ENCODE measurements at regions not wholly inside any gene's neighbourhood (a gene's known extent, or its start where the extent isn't known, plus 50 kb on each side); places are given as distances from the start of the nearest gene placed in this dataset.

DNA sequence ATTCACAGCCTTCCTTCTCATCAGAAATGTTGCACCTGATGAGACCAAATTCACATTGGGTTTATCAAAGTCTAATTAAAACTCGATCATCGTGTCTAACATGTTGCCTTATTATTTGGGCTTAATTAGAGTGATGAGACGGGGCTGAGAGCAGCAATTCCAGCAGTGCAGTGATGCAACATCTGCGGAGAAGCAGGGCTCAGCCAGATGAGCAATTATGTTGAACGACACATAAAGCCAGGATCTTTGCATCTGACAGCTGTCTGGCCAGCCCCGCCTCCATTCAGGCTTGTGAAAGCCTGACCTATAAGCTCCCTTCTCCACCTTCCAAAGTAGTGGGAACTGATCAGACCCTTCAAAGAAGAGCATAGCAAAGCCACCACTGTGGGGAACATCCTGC is 109.8 kb downstream of the C1orf94 start:
- peaks cover 2% of the 10 kb centered on the region for H3K27me3 Mint-ChIP-seq (ENCODE audit: insufficient read depth, unreplicated experiment)
- no peaks in the 10 kb centered on the region for H3K27me3 ChIP-seq (replicated peaks; ENCODE audit: control insufficient read depth, insufficient read depth, low read length)
- H3K4me1 ChIP-seq, result no peaks in the 10 kb centered on the region
- ChIA-PET CTCF (no interaction called here), POLR2A (no interaction called here)
- TF ChIP-seq, protein P1, sequence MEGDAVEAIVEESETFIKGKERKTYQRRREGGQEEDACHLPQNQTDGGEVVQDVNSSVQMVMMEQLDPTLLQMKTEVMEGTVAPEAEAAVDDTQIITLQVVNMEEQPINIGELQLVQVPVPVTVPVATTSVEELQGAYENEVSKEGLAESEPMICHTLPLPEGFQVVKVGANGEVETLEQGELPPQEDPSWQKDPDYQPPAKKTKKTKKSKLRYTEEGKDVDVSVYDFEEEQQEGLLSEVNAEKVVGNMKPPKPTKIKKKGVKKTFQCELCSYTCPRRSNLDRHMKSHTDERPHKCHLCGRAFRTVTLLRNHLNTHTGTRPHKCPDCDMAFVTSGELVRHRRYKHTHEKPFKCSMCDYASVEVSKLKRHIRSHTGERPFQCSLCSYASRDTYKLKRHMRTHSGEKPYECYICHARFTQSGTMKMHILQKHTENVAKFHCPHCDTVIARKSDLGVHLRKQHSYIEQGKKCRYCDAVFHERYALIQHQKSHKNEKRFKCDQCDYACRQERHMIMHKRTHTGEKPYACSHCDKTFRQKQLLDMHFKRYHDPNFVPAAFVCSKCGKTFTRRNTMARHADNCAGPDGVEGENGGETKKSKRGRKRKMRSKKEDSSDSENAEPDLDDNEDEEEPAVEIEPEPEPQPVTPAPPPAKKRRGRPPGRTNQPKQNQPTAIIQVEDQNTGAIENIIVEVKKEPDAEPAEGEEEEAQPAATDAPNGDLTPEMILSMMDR (IDR thresholded peaks at IDR 0.05; ENCODE audit: insufficient read depth in 1 of 2, low read depth in 1 of 2, low read length in 1 of 2, severe bottlenecking in 1 of 2, unreplicated experiment in 1 of 2), result no peak
- no peak overlapping the region for H3K4me3 ChIP-seq (ENCODE audit: low read depth, low read length)
- no peak overlapping the region for H3K4me3 Mint-ChIP-seq (ENCODE audit: unreplicated experiment)
- H3K4me1 Mint-ChIP-seq (ENCODE audit: low read depth, unreplicated experiment), result no peaks in the 10 kb centered on the region
- DNase-seq, result no peak
- H3K27ac Mint-ChIP-seq (ENCODE audit: unreplicated experiment), result no peak overlapping the region
- no peaks in the 10 kb centered on the region for H3K9me3 ChIP-seq
- intact Hi-C loops (cut with micrococcal nuclease; ENCODE audit: unreplicated experiment), result no loop called here
- H3K36me3 ChIP-seq (ENCODE audit: control insufficient read depth, insufficient read depth, low read length), result no peaks in the 10 kb centered on the region
- no peaks in the 10 kb centered on the region for H3K9me3 Mint-ChIP-seq (ENCODE audit: unreplicated experiment)
- no peaks in the 10 kb centered on the region for H3K36me3 Mint-ChIP-seq (ENCODE audit: insufficient read depth, unreplicated experiment)
- no TSS peak for BruUV-seq (replicated peaks)

GRCh38 chr1:34290831-34291230 is 114.1 kb downstream of the C1orf94 start:
- ChIA-PET CTCF (no interaction called here), POLR2A (no interaction called here)
- TF ChIP-seq, protein P1 (IDR thresholded peaks at IDR 0.05; ENCODE audit: insufficient read depth in 1 of 2, low read depth in 1 of 2, low read length in 1 of 2, severe bottlenecking in 1 of 2, unreplicated experiment in 1 of 2), result no peak
- Histone ChIP-seq H3K27me3 (replicated peaks; ENCODE audit: control insufficient read depth, insufficient read depth, low read length) (no peaks in the 10 kb centered on the region), H3K4me3 (ENCODE audit: low read depth, low read length) (no peak overlapping the region), H3K36me3 (ENCODE audit: control insufficient read depth, insufficient read depth, low read length) (no peaks in the 10 kb centered on the region), H3K4me1 (no peaks in the 10 kb centered on the region), H3K9me3 (no peaks in the 10 kb centered on the region)
- Mint-ChIP-seq H3K27ac (ENCODE audit: unreplicated experiment) (no peak overlapping the region), H3K36me3 (ENCODE audit: insufficient read depth, unreplicated experiment) (no peaks in the 10 kb centered on the region), H3K9me3 (ENCODE audit: unreplicated experiment) (no peaks in the 10 kb centered on the region), H3K27me3 (ENCODE audit: insufficient read depth, unreplicated experiment) (peaks cover 6% of the 10 kb centered on the region), H3K4me3 (ENCODE audit: unreplicated experiment) (no peak overlapping the region), H3K4me1 (ENCODE audit: low read depth, unreplicated experiment) (no peaks in the 10 kb centered on the region)
- intact Hi-C loops (cut with micrococcal nuclease; ENCODE audit: unreplicated experiment), result no loop called here
- no peak for DNase-seq
- BruUV-seq (replicated peaks), result no TSS peak

DNA sequence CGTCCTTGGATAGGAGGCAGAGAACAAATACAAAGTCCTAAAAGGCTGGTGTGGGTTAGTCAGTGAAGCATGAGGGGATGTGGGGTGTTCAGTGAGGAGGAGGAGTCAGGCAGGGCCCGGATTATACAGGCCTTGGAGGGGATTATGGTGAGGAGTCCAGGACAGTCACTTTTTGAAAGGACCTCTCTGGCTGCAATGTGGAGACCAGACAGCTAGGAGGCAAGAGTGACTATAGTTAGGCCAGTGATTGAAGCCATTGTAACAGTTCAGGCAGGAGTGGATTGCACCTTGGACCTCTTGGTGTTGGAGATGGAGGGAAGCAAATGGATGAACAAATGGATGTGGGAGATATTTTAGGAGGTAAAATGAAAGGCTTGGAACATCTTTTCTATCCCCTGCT is 115.8 kb downstream of the C1orf94 start:
- Mint-ChIP-seq H3K27me3 (ENCODE audit: insufficient read depth, unreplicated experiment) (peaks cover 4% of the 10 kb centered on the region), H3K27ac (ENCODE audit: unreplicated experiment) (no peak overlapping the region), H3K4me3 (ENCODE audit: unreplicated experiment) (no peak overlapping the region), H3K9me3 (ENCODE audit: unreplicated experiment) (no peaks in the 10 kb centered on the region), H3K36me3 (ENCODE audit: insufficient read depth, unreplicated experiment) (no peaks in the 10 kb centered on the region), H3K4me1 (ENCODE audit: low read depth, unreplicated experiment) (no peaks in the 10 kb centered on the region)
- ChIA-PET POLR2A (no interaction called here), CTCF (no interaction called here)
- Histone ChIP-seq H3K36me3 (ENCODE audit: control insufficient read depth, insufficient read depth, low read length) (no peaks in the 10 kb centered on the region), H3K4me1 (no peaks in the 10 kb centered on the region), H3K4me3 (ENCODE audit: low read depth, low read length) (no peak overlapping the region), H3K27me3 (replicated peaks; ENCODE audit: control insufficient read depth, insufficient read depth, low read length) (no peaks in the 10 kb centered on the region), H3K9me3 (no peaks in the 10 kb centered on the region)
- DNase-seq, result no peak
- no TSS peak for BruUV-seq (replicated peaks)
- TF ChIP-seq, protein P1 (IDR thresholded peaks at IDR 0.05; ENCODE audit: insufficient read depth in 1 of 2, low read depth in 1 of 2, low read length in 1 of 2, severe bottlenecking in 1 of 2, unreplicated experiment in 1 of 2), result no peak
- intact Hi-C loops (cut with micrococcal nuclease; ENCODE audit: unreplicated experiment), result no loop called here
